ENCODE measurements at regions not wholly inside any gene's neighbourhood (a gene's known extent, or its start where the extent isn't known, plus 50 kb on each side); places are given as distances from the start of the nearest gene placed in this dataset.
"Not testable (repeated sequence)": the region's sequence is repeated elsewhere in the genome, so short reads cannot be mapped to it uniquely, and the experiment has no call there.

DNA sequence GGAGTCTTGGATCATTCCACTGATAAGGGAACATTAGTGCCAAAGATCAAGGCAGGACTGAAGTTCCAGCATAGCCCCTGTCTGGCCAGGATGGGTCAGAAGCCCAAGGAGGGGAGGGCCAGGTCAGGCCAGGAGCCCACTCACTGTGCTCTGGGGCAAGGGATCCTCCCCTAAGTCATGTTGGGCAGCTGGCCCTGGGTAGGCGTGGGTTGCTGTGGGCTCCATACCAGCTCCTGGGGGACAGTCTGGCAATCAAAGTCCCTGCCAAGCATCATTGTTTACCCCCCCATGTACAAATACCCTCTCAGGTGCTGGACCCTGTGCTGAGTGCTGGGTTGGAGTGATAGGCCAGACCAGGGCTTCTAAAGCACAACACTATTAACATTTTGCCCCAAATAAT, 130.5 kb downstream of the IRX5 start:
- no peak for DNase-seq (ENCODE audit: low read depth in 3 of 3)

GRCh38 chr16:55062442-55062841, 131.8 kb downstream of the IRX5 start:
- DNase-seq (ENCODE audit: low read depth in 3 of 3): no peak

DNA sequence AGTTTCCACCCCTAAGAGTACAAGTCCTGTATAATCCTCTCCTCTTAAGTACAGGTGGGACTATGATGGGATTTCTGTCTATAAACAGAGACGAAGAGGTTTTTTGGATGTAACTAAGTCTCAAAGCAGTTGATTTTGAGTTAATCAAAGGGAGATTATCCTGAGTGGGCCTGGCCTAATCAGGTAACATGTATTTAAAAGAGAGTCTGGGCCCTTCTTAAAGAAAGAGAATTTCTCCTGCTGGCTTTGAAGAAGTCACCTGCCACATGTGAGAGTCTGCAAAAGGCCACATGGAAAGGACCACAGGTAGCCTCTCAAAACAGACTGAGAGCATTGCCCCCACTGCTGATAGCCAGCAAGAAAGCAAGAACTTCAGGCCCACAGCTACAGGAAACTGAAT, 142.3 kb downstream of the IRX5 start:
- no peak for DNase-seq (ENCODE audit: low read depth in 3 of 3)

- DNase-seq (ENCODE audit: low read depth in 3 of 3): no peak
Observed at GRCh38 chr16:55073830-55074229, 143.2 kb downstream of the IRX5 start.

- DNase-seq (ENCODE audit: low read depth in 3 of 3): not testable (repeated sequence)
Observed at GRCh38 chr16:55075208-55075607, 144.5 kb downstream of the IRX5 start.

DNA sequence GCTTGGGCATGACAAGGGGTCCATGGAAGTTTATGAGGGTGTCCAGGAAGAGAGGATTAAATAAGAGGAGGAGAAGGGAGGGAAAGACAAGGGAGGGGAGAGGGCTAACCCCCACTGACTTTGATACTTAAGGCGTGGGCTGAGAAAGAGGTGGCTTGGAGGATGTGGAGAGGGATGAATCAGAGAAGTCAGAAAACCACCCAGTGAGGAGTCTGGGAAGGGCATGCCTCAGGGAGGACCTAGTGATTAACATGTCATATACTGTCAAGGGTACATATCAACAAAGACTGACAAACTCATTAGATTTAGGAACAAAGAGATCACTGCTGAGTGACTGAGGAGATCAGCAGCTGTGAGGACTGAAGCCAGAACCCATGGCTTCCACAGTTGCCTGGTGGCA, 145.4 kb downstream of the IRX5 start:
- DNase-seq (ENCODE audit: low read depth in 3 of 3): no peak

DNA sequence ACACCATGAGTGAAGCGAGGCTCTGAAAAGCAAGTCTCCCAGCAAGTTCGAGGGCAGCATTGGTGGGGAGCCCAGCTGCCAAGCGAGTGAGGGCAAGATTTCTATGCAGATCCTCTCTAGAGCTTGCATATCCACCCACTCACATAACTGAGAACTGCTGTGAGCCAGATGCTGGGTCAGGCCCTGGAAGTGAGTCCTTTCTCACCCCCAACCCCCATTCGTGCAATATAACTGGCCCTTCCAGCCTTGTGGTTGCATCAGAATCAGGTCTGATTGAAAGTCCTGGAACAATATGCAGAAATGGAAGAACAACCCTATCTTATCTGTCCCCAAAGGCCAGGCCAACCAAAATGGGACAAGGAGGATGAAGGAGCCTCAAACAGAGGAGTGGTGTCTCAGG, 146.6 kb downstream of the IRX5 start:
- DNase-seq (ENCODE audit: low read depth in 3 of 3): no peak

DNA sequence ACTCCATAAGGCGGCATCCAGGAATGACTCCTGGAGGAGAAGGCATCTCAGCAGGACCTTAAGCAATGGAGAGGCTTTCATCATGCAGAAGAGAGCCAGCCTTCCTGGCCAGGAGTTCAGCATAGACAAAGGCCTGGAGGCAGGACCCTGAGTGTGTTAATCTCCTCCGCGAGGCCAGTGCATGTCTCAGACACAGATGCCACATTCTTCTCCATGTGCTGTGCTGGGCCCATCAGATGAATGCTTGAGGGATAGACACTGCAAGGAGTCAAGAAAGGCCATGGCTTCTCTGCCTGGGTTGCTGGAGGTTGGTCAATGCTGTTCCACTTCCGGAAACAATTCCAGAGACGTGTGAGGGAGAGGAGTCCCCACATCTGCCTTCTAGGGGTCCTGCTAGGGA, 147.5 kb downstream of the IRX5 start:
- no peak for DNase-seq (ENCODE audit: low read depth in 3 of 3)

DNA sequence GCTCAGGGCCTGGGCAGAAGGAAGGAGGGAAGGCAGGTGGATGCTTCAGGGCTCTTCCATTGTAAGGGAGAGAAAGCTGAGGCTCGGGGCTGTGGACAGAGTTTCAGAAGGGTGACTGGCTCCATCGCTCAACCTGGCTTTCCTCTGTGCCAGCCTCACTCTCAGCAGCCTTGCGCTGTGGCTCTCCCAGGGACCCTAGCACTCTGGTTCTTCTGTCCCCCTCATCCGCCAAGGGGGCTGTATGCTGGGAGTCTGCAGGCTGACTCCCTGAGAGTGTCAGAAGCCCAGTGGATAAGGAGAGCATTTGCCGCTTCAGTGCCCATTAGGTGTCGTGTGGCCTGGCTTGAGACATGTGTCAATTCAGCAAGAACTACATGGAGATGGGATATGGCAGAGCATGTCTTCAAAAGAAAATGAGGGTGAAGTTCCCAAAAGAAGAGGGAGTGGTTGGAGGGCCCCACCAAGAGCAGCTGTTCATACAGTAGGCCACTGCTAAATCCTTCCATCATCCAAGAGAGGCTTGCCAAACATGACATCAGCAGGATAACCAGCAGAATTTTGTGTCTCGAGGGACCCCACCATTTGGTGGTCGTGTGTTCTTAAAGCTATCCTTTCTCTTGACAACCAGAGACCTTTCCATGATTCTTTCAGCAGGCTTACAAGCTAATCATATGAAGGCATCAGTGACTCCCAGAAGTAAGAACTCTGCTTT, 148.2 kb downstream of the IRX5 start:
- no peak for DNase-seq (ENCODE audit: low read depth in 3 of 3)

GRCh38 chr16:55081622-55082590, 151.2 kb downstream of the IRX5 start:
- DNase-seq (ENCODE audit: low read depth in 3 of 3): no peak

GRCh38 chr16:55082591-55082976, 151.9 kb downstream of the IRX5 start:
- DNase-seq (ENCODE audit: low read depth in 3 of 3): no peak

DNA sequence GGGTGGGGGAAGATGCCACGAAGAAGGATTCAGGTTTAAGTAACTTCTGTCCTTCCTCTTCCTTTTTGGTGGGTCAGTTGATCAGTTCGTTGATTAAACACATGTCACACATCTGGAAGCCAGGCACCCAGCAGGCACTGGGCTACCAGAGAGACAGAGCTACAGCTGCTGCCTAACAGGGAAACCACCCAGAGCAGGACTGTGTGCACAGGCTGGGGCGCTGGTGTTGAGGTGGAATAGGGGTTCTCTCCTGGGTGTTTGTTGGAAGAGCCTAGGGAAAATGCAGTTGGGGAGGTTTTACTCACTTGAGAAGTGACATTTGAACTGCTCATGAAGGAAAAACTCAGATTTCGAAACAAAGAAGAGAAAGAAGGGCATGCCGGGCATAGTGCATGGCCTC, 152.4 kb downstream of the IRX5 start:
- no peak for DNase-seq (ENCODE audit: low read depth in 3 of 3)

DNA sequence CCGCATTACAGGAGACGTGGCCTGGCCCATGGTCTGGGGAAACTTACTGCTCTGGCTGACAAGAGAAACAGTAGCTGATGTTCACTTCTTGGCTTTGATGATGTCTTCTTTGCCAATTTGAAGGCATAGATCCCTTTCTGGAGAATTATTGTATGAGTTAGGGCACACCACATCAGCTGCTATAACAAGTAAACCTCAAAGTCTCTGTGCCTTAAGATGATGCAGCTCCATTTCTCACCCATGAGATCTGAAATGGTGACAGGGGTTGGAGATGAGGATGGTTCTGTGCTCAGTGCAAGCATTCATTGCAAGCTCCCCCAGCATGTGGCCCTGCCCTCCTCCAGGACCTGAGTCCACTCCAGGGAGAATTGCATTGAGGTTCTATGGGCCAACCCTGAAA, 157.4 kb downstream of the IRX5 start:
- DNase-seq (ENCODE audit: low read depth in 3 of 3): no peak

- DNase-seq (ENCODE audit: low read depth in 3 of 3): no peak
Observed at GRCh38 chr16:55089600-55089999, 158.9 kb downstream of the IRX5 start.

- no peak for DNase-seq (ENCODE audit: low read depth in 3 of 3)
Observed at GRCh38 chr16:55091213-55091870, 160.7 kb downstream of the IRX5 start.

DNA sequence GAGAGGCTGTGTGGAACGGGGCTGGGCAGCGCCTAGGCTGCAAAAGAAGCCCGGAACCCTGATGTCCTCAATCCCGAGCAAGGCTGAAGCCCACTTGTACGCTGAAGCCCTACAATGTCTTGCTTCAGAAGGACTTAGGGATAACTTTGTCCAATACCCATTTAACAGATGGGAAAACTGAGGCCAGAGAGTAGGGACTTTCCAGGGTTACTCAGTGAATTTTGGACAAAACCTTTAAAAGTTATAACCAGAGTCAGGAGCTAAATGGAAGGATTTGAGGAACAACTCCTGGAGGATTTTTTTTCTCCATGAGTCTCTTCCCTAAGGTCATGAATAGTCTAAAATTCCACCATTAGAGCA, 161.2 kb downstream of the IRX5 start:
- no peak for DNase-seq (ENCODE audit: low read depth in 3 of 3)

GRCh38 chr16:55100100-55100499, 169.4 kb downstream of the IRX5 start:
- no peak for DNase-seq (ENCODE audit: low read depth in 3 of 3)

GRCh38 chr16:55101026-55101425, 170.4 kb downstream of the IRX5 start:
- no peak for DNase-seq (ENCODE audit: low read depth in 3 of 3)

- no peak for DNase-seq (ENCODE audit: low read depth in 3 of 3)
Observed at GRCh38 chr16:55102077-55102476, 171.4 kb downstream of the IRX5 start.

DNA sequence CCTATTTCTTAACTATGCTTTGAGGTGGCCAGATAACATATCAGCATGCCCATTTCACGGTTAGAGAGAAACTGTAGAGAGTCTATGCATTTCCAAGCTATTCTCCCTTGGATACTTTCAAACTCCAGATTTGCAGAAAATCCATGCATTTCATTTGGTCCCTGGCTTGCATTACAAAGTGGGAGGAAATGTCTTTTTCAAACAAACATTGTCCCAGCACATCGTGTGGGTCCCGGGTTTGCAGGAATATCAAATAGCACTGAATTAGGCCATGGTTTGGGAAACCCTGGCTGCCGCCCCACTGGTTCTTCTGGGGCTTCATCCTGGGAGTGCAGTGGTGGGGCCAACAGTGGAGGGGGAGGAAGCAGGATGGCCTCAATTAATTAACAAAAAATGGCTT, 171.9 kb downstream of the IRX5 start:
- DNase-seq (ENCODE audit: low read depth in 3 of 3): no peak

GRCh38 chr16:55107851-55108250, 177.2 kb downstream of the IRX5 start:
- no peak for DNase-seq (ENCODE audit: low read depth in 3 of 3)

GRCh38 chr16:55113210-55113609, 182.5 kb downstream of the IRX5 start:
- DNase-seq (ENCODE audit: low read depth in 3 of 3): no peak

- no peak for DNase-seq (ENCODE audit: low read depth in 3 of 3)
Observed at GRCh38 chr16:55115506-55115905, 184.8 kb downstream of the IRX5 start.

All from stimulated activated CD4-positive, alpha-beta T cell treated with anti-CD3 and anti-CD28 coated beads, TNF-alpha, amount 100 ng/mL, for 24 hours (primary cell).